ENCODE measurements at regions not wholly inside any gene's neighbourhood (a gene's known extent, or its start where the extent isn't known, plus 50 kb on each side); places are given as distances from the start of the nearest gene placed in this dataset.
"Not testable (repeated sequence)": the region's sequence is repeated elsewhere in the genome, so short reads cannot be mapped to it uniquely, and the experiment has no call there.

DNA sequence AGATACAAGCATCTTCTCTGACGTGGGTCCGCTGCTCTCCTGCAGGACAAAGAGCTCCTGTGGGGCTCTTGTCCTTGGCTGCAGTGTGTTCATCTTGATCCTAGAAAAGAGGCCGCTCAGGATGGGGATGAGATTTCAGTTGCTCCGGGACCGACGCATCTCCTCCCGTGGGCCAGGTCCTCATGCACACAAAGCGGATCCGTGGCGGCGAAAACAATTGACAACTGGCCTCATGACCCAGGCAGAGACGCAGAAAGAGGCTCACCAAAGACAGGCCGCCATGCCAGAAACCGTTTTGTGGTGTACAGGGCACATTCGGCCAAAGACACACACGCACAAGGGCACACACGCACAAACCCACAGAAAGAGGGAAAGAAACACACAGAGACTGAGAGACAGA is 200.4 kb downstream of the ZNF716 start:
- not testable (repeated sequence) for TF ChIP-seq JUND (IDR thresholded peaks at IDR 0.05; ENCODE audit: borderline replicate concordance, low read depth, low read length); JUND (tag; IDR thresholded peaks at IDR 0.05; ENCODE audit: borderline replicate concordance, low read depth, low read length); RAD21 (CRISPR knock-in tag; conservative IDR thresholded peaks at IDR 0.05 in 1 of 2, IDR thresholded peaks at IDR 0.05 in 1 of 2); ZNF12 (CRISPR knock-in tag; IDR thresholded peaks at IDR 0.05); ZNF583 (CRISPR knock-in tag; IDR thresholded peaks at IDR 0.05); L3MBTL2 (IDR thresholded peaks at IDR 0.05); EZH2 (IDR thresholded peaks at IDR 0.05; ENCODE audit: borderline replicate concordance, low read depth, low read length); SIN3A (IDR thresholded peaks at IDR 0.05; ENCODE audit: borderline replicate concordance in 2 of 2, control insufficient read depth in 1 of 2, low read depth in 2 of 2, low read length in 2 of 2); IRF2 (CRISPR knock-in tag; IDR thresholded peaks at IDR 0.05)
- TF ChIP-seq, protein P1, sequence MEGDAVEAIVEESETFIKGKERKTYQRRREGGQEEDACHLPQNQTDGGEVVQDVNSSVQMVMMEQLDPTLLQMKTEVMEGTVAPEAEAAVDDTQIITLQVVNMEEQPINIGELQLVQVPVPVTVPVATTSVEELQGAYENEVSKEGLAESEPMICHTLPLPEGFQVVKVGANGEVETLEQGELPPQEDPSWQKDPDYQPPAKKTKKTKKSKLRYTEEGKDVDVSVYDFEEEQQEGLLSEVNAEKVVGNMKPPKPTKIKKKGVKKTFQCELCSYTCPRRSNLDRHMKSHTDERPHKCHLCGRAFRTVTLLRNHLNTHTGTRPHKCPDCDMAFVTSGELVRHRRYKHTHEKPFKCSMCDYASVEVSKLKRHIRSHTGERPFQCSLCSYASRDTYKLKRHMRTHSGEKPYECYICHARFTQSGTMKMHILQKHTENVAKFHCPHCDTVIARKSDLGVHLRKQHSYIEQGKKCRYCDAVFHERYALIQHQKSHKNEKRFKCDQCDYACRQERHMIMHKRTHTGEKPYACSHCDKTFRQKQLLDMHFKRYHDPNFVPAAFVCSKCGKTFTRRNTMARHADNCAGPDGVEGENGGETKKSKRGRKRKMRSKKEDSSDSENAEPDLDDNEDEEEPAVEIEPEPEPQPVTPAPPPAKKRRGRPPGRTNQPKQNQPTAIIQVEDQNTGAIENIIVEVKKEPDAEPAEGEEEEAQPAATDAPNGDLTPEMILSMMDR (IDR thresholded peaks at IDR 0.05 in 2 of 3, conservative IDR thresholded peaks at IDR 0.05 in 1 of 3; ENCODE audit: insufficient read depth in 2 of 3, low read depth in 1 of 3, low read length in 3 of 3): not testable (repeated sequence)
- TF ChIP-seq, protein P2, sequence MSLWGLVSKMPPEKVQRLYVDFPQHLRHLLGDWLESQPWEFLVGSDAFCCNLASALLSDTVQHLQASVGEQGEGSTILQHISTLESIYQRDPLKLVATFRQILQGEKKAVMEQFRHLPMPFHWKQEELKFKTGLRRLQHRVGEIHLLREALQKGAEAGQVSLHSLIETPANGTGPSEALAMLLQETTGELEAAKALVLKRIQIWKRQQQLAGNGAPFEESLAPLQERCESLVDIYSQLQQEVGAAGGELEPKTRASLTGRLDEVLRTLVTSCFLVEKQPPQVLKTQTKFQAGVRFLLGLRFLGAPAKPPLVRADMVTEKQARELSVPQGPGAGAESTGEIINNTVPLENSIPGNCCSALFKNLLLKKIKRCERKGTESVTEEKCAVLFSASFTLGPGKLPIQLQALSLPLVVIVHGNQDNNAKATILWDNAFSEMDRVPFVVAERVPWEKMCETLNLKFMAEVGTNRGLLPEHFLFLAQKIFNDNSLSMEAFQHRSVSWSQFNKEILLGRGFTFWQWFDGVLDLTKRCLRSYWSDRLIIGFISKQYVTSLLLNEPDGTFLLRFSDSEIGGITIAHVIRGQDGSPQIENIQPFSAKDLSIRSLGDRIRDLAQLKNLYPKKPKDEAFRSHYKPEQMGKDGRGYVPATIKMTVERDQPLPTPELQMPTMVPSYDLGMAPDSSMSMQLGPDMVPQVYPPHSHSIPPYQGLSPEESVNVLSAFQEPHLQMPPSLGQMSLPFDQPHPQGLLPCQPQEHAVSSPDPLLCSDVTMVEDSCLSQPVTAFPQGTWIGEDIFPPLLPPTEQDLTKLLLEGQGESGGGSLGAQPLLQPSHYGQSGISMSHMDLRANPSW (CRISPR knock-in tag; IDR thresholded peaks at IDR 0.05): not testable (repeated sequence)
- TF ChIP-seq, protein P3, sequence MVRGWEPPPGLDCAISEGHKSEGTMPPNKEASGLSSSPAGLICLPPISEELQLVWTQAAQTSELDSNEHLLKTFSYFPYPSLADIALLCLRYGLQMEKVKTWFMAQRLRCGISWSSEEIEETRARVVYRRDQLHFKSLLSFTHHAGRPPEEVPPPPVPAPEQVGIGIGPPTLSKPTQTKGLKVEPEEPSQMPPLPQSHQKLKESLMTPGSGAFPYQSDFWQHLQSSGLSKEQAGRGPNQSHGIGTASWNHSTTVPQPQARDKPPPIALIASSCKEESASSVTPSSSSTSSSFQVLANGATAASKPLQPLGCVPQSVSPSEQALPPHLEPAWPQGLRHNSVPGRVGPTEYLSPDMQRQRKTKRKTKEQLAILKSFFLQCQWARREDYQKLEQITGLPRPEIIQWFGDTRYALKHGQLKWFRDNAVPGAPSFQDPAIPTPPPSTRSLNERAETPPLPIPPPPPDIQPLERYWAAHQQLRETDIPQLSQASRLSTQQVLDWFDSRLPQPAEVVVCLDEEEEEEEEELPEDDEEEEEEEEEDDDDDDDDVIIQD (CRISPR knock-in tag; IDR thresholded peaks at IDR 0.05): not testable (repeated sequence)

All from K562 (cell line).